AG04450 (cell line): ENCODE measurements at regions not wholly inside any gene's neighbourhood (a gene's known extent, or its start where the extent isn't known, plus 50 kb on each side); places are given as distances from the start of the nearest gene placed in this dataset.

ENCODE experiments used
- CTCF ChIA-PET: fragments of 300-600, 350-600 bp; formaldehyde crosslinking; extraction: SDS; loops from one replicate; lab custom pipeline; 2022; ENCODE audit warnings: antibody characterized with exemption, inconsistent platforms; lab: Charles Lee
- POLR2A ChIA-PET: fragments of 350-600 bp; formaldehyde crosslinking; extraction: SDS; loops from one replicate; lab custom pipeline; 2021; ENCODE audit warnings: antibody characterized with exemption, inconsistent platforms; lab: Yijun Ruan, JAX
- DNase-seq: peaks from one replicate; pipeline ENCODE4 v3.0.0-alpha.2; 2011; ENCODE audit warnings: low read depth, low spot score
- H3K27ac ChIP-seq: one replicate; pipeline ENCODE4 v1.5.1; 2012; ENCODE audit warnings: low read depth, low read length, control low read depth
- H3K27me3 ChIP-seq: one replicate; pipeline ENCODE4 v1.6.0; 2012; ENCODE audit warnings: low read length; ENCODE audit not compliant: control insufficient read depth, insufficient read depth
- H3K4me3 ChIP-seq: 2 replicates; pipeline ENCODE4 v1.5.1; 2011; ENCODE audit warnings: mild to moderate bottlenecking, low read depth, low read length, control low read depth
- H3K9me3 ChIP-seq: 2 replicates; pipeline ENCODE4 v1.5.1; 2012; ENCODE audit warnings: low read length; ENCODE audit not compliant: control insufficient read depth, insufficient read depth
- TF ChIP-seq, protein P1 (sequence below): IDR thresholded peaks from 2 replicates; pipeline ENCODE4 v1.5.1; 2011; ENCODE audit warnings: low read depth, low read length, control low read depth, inconsistent platforms

DNA sequence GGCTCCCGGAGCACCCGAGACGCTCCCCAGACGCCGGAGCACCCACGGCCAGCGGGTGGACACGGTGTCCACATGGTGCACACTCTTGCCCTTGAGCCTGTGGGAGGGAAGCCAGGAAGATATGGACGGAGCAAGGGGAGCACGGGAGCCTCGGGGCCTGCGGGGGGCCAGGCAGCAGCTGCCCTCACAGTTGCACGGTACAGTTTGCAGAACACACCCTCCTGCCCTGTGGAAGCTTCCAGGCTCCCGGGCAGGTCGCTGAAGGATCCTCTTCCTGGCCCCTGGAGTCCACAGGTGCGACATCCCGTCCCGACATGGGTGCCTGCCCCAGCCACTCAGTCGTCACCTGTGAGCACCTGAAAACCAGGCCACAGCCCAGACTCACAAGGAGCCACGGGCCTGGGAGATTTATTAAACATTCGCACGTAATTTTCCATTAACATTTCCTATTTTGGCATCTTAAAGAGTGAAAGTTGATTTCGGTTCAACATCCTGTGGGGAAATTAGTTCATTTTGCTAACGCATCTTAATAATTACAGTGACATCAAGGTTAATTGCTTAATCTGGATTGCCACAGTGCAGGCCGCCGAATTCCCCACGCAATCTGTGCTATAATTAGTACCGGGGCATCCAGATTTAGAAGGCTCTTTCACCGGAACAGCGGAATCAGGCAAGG, 253.3 kb downstream of the BRD1 start:
- no peak for DNase-seq
- no peak overlapping the region for H3K4me3 ChIP-seq
- CTCF ChIA-PET = no interaction called here
- H3K27me3 ChIP-seq = no peaks in the 10 kb centered on the region
- H3K9me3 ChIP-seq = peaks cover 78% of the 10 kb centered on the region
- POLR2A ChIA-PET = no interaction called here
- H3K27ac ChIP-seq = no peak overlapping the region
- TF ChIP-seq, protein P1, sequence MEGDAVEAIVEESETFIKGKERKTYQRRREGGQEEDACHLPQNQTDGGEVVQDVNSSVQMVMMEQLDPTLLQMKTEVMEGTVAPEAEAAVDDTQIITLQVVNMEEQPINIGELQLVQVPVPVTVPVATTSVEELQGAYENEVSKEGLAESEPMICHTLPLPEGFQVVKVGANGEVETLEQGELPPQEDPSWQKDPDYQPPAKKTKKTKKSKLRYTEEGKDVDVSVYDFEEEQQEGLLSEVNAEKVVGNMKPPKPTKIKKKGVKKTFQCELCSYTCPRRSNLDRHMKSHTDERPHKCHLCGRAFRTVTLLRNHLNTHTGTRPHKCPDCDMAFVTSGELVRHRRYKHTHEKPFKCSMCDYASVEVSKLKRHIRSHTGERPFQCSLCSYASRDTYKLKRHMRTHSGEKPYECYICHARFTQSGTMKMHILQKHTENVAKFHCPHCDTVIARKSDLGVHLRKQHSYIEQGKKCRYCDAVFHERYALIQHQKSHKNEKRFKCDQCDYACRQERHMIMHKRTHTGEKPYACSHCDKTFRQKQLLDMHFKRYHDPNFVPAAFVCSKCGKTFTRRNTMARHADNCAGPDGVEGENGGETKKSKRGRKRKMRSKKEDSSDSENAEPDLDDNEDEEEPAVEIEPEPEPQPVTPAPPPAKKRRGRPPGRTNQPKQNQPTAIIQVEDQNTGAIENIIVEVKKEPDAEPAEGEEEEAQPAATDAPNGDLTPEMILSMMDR = no peak

DNA sequence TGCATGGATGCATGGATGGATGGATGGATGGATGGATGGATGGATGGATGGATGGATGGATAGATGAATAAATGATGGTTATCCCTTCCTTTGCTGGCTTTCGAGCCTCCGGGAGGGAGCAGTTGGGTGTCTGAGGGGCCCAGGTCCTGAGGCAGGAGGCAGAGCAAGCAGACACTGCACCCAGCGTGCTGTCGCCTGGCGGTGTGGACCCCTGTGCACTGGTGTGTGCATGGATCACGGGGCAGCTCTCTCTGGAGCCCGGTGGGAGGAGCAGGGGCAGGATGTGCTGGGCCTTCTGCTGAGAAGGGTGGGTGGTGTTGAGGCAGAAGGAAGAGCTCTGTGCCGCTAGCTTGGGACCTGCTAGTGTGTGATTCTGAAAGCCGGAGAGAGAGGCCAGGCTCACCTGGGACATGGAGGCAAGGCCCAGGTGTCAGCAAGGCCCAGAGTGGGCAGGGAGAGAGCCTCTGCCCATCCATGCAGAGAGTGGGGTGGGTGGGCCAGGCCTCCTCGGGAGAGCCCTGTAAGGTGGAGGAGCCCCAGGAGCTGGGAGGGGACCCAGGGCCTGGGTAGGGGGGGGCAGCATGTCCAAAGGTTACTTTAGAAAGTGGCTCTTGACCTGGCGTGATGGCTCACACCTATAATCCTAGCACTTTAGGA, 254.4 kb downstream of the BRD1 start:
- Histone ChIP-seq H3K9me3 (peaks cover 88% of the 10 kb centered on the region), H3K4me3 (no peak overlapping the region), H3K27me3 (no peaks in the 10 kb centered on the region), H3K27ac (no peak overlapping the region)
- no peak for DNase-seq
- CTCF ChIA-PET = no interaction called here
- TF ChIP-seq, protein P1 = no peak
- POLR2A ChIA-PET = no interaction called here

DNA sequence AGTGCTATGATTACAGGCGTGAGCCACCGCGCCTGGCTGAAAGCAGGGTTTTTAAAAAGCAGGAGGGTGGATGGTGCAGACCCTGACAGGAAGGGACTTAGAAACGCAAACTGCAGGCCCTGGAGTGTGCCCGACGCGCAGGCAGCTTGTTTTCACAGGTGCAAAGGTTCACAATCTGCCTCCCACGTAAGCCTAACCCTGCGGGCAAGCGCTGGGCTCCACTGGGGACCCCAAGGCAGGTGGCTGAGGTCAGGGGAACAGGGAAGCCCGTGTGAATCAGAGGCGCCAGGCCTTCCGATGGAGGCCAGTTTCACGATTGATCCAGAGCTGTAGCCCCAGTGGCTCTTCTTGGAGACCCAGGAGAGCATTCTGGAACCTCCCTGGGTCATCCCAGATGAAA, 256.3 kb downstream of the BRD1 start:
- H3K27ac ChIP-seq = no peak overlapping the region
- H3K9me3 ChIP-seq = peaks cover 88% of the 10 kb centered on the region
- H3K4me3 ChIP-seq = no peak overlapping the region
- no peak for DNase-seq
- TF ChIP-seq, protein P1 = no peak
- POLR2A ChIA-PET = no interaction called here
- CTCF ChIA-PET = no interaction called here
- H3K27me3 ChIP-seq = no peaks in the 10 kb centered on the region

DNA sequence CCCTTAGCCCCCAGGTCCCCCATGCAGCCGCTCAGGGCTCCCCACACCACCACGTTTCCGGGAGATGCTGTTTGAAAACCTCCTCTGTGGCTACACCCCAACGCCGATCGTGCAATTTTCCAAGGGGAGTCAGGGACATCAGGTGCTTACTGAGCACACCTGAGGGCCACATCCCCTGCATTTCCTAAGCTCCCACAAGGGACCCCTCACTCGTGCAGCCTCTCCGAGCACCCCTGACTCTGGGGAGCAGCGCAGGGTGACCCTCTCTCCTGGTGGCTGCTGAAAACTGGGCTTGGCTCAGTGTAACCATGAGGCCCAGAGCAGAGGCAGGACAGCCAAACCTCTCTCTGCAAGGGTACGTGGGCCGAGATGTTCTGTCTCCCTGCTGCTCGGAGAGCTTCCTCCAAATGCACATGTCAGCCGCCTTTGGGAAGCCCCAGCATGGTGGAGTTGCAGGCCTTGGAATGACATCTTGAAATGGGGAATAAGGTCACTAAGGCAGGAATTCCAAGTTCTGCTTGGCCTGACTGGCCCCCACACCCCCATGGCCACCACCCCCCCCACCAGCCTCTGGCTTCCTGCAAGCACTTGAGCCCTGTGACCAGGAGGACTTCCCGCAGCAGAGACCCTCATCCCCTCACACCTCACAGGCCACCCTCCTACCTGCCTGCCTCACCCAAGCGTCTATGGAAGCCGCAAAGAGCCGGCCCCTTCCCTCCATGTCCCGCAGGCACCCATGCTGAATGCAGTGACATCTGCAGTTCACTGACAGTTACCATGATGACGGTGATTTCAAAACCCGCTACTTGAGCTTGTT, 257.4 kb downstream of the BRD1 start:
- H3K27me3 ChIP-seq = no peaks in the 10 kb centered on the region
- no peak overlapping the region for H3K27ac ChIP-seq
- H3K4me3 ChIP-seq = no peak overlapping the region
- ChIA-PET POLR2A (no interaction called here), CTCF (no interaction called here)
- H3K9me3 ChIP-seq = peaks cover 88% of the 10 kb centered on the region
- DNase-seq = no peak
- TF ChIP-seq, protein P1 = no peak
